ENCODE measurements at regions not wholly inside any gene's neighbourhood (a gene's known extent, or its start where the extent isn't known, plus 50 kb on each side); places are given as distances from the start of the nearest gene placed in this dataset.
"Not testable (repeated sequence)": the region's sequence is repeated elsewhere in the genome, so short reads cannot be mapped to it uniquely, and the experiment has no call there.

DNA sequence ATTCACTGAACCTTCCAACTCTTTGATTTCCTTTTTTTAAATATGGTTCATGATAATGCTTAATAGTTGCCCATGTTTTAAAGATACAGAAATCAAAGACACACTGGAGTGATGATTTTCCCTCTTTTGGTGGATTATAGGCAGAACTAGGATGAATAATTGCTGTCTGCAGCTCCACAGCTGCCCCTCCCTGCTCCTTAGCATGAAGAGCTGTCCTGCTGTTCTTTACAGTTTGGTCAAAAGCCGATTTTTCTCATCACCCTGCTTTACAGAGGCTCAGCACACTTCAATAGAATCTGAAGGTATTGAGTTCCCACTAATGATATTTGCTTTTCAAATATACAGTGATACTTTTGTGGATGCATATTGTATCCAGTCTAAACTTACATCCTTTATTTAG is 202.6 kb downstream of the AASDHPPT start:
- DNase-seq, result peak; percentile 8

DNA sequence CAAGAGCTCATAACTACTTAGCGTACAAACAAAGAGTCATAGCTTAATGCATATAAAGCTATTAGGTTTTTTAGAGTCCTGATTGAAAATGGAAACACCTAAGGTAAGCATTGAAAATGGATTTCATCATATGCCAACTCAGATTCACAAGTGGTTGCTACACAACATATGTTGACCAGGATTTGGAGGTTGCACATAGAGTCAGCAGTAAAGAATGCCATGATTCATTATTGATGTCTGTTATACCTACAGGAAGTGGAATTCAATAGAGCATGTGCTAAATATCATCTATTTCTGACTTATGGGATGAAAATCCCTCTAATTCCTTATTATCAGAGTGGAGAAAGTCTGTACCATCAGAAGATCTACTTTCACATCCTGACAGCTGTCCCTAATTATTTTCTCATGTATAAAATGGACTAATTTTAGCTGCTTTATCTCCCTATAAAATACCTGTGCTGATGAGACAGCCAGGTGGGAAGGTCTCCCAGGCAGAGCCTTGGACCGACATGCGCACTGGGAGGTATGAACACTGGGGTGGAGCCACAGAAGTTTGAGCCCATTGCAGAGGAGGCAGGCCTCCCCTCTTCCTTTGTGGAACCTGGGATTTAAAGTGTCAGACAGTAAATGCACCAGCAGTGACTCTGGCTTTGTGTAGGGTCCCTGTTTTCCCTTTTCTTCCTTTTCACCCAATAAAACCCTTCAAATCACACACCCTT is 204.2 kb downstream of the AASDHPPT start:
- no peak for DNase-seq

DNA sequence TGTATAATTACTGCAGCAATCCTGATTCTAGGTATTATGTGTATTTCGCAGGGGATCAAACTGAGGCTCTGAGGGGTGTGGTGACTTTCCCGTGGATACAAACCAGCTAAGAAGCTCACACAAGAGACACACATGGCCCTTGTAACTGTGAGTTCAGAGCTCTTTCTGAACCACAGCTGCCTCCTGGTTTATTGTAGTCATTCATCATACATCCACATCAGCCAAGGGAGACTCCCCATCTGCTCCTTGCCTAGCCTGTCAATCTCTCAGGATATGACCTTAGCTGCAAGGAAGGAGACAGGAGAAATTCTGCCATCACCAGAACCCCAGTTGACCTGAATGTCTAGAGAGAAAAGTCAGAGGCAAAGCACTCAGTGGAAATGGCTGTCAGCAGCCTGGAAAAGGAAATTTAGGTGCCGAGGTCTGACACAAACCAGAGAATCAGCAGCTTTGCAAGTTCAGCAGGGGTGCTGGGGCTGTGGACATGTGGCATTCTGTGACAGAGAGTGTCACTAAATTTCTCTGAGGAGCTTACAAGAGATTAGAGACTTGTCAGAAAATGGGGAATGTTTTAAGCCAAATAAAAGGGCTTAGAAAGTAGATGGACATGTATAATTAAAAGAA is 209.5 kb downstream of the AASDHPPT start:
- DNase-seq, result peak; percentile 96

DNA sequence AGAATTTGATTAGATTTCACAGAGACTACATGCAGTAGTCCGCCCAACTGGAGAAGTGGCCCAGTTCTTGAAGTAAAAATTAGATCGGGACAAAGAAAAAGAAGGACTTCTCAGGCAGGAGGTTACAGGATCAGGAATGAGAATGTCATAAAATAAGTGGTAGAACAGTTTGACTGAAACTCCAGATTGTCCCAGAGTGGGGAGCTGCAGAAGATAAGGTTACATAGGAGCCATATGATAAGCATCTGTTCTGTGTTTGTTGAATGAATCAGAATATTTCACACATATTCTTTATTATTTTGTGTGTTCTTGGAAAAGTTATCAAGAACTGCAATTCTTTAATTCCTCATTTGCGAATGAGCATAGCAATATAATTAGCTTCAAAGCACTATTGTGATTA is 210.6 kb downstream of the AASDHPPT start:
- DNase-seq, result peak; percentile 43

DNA sequence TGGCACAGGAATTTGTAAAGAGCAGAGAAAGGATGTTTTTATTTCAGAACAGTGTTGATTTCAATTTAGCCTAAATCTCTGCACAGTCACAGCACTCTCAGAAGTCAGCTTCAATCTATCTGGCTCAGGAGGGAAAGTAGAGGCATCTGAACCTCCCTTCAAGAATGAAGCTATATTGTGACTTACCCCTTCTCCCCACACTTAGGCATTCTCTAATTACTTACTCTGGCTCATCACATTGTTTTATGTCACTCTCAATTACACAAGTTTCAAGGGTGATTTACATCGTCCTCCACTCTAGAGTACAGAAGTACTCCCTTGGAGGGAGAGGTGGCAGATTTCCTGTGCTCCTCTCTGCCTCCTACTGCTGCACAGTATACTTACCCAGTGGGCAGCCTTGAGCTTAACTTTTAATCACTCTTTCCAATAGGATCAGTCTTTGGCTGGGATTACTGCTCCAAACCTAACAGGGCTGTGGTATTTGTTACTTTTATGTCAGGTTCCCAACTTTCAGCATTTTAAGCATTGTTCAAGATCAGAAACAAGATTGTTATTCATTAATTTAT is 211.4 kb downstream of the AASDHPPT start:
- peak; percentile 91 for DNase-seq

DNA sequence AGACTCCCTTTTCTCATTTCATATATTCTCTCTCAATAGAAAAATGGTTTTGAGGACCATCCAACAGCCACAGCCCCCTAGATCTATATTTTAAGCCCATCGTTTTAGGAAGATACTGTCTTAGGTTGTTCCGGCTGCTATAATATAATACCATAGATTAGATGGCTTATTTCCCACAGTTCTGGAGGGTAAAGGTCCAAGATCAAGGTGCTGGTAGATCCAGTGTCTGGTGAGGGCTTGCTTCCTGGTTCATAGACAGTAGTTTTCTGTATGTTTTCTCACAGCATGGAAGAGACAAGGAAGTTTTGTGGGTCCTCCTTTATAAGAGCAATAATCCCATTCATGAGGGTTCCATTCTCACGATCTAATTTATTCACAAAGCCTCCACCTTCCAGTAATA is 215.1 kb downstream of the AASDHPPT start:
- DNase-seq, result no peak

DNA sequence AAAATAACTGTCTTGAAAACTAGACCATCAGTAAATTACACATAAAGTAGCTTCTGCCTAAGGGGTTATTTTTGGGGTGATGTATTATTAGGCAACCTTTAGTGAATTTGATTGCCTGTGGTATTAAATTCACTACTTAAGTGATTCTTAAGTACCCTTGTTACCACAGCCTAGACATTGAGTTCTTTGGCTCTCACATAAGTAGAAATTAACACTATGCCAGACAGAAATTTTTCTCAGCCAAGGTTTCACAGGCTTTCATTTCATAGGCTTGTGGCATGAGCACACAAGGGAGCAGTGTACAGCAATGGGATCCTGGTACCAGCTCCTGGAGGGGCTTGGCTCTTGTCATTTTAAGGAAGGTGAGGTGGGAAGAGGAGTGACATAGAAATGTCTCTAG is 218.5 kb downstream of the AASDHPPT start:
- DNase-seq, result no peak

DNA sequence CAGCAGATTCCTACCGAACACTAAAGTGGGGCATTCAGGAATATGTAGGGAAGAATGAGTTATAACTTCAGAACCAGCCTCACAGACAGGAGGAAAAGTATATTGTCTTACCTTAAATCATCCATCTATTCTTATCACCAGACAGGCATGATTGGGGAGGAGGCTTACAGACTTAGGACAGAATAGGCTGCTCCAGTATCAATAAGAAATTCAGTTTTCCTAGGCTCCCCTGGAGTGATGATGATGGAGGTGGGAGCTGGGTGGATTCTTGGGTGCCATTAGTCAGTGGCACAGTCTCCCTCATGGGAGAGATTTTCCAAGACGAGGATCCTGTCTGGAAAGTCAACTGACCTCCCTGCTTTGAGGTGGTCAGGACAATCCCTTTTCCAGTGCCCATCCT is 225.0 kb downstream of the AASDHPPT start:
- DNase-seq, result peak; percentile 7

DNA sequence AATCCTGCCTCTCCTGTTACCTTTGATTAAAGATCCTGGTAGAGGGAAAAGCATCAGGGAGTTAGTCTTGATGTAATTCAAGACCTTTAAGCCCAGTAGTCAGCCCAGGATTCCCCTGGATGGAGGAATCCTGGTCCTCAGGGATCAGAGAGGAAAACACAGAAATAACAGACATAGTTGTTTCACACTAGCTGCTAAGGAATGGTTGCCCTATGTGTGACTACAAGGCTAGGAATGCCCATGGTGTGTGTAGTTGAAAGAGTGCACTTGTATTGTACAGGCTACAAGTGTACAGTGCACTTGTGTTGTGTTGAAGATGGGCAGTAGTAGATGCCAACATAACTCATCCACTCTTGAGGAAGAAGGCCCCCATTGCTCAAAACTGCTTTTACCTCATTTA is 226.8 kb downstream of the AASDHPPT start:
- DNase-seq, result no peak

DNA sequence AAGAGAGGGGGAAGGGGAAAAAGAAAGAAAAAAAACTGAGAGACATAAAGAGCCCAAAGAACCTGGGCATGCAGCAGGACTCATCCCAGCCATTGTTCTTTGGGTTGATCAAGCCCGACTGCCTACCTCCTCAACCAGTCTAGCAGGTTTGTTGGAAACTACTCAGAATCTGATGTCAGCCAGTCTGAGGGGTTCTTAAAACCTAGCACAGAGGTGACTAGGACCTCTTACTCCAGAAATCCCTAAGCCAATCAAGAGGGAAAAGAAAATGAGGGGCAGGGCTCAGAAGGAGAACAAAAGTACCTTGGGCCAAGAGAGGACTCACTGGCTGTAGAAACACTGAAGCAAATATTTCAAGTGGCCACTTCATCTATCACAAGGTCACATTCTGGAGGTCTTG is 228.0 kb downstream of the AASDHPPT start:
- DNase-seq, result no peak

DNA sequence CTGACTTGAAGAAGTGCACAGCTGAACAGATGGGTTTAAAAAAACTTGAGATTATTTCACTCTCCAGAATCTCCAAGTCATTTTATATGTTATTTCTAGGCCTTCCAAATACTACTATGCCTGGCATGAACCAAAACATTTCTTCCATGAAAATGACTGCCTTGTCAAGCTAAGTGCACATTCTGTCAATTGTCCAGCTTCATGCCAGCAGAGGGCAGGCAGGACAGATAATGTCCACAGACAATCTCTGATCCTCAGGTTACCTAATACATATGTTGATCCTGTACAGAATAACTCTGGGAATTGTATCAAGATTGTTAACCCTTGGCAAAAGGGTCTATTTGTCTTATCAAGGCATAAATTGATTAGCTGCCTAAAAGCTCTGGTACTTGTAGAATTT is 229.5 kb downstream of the AASDHPPT start:
- peak; percentile 7 for DNase-seq

DNA sequence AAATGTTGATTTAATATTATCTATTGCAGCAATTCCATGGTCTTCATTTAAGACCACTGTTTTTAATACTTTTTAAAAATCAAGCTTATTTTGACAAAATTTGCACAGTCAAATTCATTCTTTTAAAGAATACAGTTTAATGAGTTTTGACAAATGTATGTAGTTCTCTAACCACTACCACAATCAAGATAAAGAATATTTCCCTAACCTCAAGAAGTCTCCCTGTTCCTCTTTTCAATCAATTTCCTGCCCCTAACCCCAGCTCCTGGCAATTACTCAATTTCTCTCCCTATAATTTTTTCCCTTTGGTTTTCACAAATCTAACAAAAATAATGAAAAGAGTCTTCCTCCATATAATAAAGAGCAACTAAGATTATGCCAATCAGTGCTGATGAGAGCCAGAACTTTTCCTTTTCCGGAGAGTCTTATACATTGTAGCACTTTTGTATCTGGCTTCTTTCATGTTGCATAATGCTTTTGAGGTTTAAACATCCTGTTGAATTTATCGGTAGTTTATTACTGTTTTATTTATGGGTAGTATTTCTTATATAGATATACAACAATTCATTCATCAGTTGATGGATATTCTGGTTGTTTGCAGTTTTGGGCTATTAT is 231.7 kb downstream of the AASDHPPT start:
- DNase-seq, result no peak

DNA sequence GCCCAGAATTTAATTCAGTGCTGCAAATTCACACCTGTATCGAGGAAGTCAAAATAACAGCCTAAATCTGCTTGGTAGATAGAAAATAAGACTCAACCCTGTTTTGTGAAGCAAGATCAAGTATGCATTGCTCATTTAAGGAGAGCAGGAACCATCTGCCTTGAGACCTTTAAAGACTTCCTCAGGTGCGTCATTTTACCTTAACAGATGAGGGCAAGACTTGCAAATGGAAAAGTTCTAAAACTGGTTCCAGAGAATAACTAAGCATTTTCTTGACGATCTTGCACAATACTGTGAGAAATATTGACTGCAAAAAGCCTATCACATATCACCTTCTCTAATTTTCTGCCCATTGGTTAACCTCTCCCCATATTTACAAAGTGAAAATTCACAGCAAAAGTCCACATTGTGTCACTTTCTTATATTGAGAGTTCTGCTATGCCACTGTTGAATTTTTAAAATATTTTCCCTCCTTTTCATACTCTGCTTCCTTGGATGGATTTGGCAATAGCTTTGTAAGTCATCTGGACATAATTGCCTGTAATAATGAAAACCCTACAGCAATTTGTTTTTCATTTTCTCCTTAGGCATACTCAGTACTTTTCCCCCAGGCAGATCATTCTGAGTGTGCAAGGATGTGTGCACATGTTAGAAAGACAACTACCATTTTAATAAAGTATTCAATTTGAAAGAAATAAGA is 234.2 kb downstream of the AASDHPPT start:
- DNase-seq, result no peak

DNA sequence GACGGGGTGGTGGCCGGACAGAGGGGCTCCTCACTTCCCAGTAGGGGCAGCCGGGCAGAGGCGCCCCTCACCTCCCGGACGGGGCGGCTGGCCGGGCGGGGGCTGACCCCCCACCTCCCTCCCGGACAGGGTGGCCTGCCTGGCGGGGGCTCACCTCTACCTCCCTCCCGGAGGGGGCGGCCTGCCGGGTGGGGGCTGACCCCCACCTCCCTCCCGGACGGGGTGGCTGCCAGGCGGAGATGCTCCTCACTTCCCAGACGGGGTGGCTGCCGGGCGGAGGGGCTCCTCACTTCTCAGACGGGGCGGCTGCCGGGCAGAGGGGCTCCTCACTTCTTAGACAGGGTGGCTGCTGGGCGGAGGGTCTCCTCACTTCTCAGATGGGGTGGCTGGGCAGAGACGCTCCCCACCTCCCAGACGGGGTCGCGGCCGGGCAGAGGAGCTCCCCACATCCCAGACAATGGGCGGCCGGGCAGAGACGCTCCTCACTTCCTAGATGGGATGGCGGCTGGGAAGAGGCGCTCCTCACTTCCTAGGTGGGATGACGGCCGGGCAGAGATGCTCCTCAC is 239.8 kb downstream of the AASDHPPT start:
- not testable (repeated sequence) for DNase-seq

DNA sequence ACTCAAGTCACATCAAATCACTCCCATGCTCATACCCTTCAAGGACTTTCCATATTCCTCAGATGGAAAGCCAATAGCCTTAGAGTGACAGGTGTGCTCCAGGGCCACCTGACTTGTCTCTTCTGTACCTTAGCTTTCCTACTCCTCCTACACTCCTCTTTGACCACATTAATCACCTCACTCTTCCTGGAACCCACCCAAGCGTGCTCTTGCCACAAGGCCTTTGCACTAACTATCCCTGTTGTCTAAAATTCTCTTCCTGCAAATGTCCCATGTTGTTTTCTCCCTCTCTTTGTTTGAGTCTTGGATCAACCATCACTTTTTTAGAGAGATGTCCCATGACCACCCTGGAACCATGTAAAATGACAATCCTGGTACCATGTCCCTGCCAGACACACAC is 244.1 kb downstream of the AASDHPPT start:
- no peak for DNase-seq

DNA sequence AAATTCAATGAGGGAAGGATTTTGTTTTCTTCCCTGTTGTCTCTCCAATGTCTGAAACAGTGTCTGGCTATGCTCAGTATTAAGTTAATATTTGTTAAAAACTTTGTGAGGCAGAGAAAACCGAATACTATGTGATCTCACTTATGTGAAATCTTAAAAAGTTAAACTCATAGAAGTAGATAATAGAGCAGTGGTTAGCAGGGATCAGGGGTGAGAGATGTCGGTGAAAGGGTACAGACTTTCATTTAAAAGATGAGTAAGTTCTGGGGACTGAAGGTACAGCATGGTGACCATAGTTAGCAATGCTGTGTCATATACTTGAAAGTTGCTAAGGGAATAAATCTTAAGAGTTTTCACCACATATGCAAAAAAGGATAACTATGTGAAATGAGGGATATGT is 244.6 kb downstream of the AASDHPPT start:
- no peak for DNase-seq

DNA sequence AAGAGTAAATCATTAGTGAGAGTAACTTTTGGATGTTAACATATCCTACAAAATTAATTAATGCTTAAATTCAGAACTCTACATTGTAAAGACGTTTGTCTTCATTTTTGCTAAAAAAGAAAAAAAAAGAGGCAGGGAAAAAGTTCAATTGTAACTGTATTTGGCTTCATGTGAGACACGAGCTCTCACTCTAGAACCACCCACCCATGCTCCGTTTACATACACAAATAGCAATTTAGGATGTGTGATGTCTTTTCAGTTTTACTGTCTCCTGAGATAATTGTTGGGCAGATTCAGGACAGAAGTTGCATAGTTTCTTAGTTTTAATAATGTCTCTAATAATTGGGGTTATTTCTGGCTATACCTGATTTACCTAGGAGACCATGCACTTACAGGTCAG is 248.6 kb downstream of the AASDHPPT start:
- no peak for DNase-seq

DNA sequence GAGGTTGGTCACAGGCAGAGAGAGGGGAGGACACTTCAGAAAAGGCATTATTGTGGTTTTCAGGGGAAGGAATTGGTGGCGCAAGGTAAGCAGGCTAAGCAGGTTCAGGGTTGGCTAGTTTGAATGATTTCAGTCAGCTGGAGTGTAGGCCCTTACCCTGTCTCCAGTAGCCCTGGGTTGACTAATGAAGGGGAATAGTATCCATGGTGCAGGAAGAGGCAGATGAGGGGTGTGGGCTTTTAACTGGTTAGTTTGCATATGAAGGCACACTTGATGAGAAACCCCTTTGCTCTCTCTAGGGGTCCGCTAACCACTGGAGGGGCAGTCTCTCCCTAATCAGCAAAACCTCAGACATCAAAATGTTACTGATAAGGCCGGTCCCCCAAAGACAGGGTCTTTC is 249.7 kb downstream of the AASDHPPT start:
- DNase-seq, result no peak

DNA sequence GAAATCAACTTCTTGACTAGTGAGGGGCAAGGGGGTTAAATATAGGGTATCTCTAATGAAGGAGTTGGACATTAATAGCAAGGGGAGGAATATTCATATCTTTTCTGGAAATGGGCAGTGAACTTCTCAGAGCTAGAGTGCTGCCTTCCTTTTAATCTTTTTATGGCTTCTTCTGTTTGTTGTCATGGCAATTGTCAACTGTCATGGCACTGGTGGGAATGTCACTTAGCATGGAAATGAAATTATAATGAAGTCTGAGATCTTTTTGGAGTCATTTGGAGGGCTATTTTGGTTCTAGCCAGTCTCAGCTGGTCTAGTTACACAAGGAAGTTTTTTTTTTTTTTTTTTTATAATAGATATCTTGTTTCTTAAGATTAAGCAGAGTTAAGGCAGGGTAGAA is 250.2 kb downstream of the AASDHPPT start:
- no peak for DNase-seq

DNA sequence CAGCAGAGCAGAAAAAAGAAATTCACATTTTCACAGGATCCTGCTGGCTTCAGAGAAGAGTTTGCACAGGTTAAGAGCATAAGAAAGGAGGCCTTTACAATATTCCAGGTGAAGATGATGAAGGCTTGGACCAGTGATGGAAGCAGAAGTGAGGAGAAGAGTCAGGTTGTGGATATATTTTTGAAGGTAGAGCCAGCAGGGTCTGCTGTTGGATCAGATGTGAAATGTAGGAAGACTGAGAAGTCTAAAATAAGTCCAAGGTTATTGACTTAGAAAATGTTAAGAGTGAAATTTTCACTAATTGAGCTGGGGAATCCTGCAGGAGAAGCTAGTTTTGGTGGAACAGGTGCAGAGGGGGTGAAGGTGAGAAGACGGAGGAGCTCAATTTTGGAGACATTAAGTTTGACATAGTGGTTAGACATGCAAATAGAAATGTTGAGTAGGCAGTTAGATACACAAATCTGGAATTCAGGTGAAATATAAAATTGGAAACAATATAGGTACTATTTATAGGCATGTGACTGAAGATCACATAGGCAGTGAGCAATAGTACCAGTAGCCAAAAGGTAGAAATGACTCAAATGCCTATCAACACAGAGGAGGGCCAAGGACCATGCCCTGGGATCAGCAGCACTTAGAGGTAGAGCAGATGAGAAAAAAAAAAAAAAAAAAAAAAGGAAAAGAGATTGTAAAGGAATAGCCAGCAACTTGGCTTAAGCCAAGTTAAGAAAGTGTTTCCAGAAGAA is 252.0 kb downstream of the AASDHPPT start:
- no peak for DNase-seq

DNA sequence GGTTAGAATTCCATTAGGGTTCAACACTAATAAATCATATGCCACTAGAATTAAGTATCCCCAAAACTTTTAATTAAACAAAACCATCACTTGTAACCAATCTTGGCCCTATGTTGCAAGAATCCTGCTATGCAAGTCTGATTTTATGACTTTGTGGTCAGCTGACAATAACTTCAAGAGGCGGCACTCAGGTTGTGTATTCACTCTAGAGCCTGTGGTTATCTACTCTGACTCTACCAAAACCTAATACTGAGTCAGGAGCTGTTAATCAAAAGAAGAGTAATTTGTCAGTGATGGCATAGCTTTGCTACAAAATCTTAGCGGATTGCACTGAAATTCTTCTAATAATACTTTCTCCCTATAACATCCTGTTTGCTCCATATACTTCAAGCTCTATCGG is 253.7 kb downstream of the AASDHPPT start:
- DNase-seq, result no peak

DNA sequence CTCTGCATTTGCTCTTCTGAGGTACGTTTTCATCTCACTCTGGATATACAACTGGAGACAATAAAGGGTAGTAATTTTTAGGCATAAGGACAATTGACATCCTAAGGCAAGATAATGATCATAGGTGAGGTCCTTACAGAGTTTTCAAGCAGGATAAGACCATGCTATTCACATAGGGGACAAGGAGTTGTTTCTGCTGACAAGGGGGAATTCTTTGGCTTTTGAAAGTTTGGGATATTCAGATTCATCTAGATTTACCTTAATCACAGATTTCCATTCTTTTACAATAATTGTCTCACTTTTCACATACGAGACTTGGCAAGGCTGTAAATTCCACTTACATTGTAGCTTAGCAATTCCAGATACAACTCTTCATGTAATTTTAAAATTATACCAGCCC is 256.2 kb downstream of the AASDHPPT start:
- DNase-seq, result no peak
